Right ventricle myocardium inferior (tissue), 1 donor: ENCODE measurements at regions not wholly inside any gene's neighbourhood (a gene's known extent, or its start where the extent isn't known, plus 50 kb on each side); places are given as distances from the start of the nearest gene placed in this dataset.

Experiments
- ATAC-seq: fragments of 200-7000 bp; cut with Tn5 transposase; one replicate; pipeline ENCODE4 v1.9.1; 2020; ENCODE audit warnings: mild to moderate bottlenecking, moderate library complexity
- DNase-seq: peaks from one replicate; pipeline ENCODE4 v3.0.0; 2021; ENCODE audit errors: missing footprints
- intact Hi-C: fragments of 100-400 bp; cut with DNase I; formaldehyde crosslinking; loops from one replicate; pipeline ENCODE4 v1.11.0; 2022
- donor health status: DM: no; HTN: yes; CAD: no; lungs with severe emphysema.

DNA sequence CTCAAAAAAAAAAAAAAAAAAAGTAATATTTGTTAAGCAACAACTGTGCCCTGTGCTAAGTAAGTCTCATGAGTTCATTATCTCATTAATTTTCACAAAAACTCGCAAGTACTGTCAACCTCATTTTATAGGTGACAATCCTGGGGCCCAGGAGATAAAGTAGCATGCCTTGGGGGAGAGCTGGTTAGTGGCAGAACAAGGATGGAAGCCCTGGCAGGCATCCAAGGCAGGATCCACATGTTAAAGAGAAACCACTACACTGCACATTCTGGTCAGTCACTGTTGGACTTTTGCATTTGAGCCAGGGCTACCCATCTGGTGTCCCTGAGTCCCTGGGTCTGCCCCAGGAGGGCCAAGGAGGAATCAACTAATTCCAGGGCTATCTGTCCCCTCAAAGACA, 54.6 kb downstream of the ZFP36L2 start:
- ATAC-seq = no peak
- intact Hi-C loops = no loop called here
- DNase-seq = no peak

DNA sequence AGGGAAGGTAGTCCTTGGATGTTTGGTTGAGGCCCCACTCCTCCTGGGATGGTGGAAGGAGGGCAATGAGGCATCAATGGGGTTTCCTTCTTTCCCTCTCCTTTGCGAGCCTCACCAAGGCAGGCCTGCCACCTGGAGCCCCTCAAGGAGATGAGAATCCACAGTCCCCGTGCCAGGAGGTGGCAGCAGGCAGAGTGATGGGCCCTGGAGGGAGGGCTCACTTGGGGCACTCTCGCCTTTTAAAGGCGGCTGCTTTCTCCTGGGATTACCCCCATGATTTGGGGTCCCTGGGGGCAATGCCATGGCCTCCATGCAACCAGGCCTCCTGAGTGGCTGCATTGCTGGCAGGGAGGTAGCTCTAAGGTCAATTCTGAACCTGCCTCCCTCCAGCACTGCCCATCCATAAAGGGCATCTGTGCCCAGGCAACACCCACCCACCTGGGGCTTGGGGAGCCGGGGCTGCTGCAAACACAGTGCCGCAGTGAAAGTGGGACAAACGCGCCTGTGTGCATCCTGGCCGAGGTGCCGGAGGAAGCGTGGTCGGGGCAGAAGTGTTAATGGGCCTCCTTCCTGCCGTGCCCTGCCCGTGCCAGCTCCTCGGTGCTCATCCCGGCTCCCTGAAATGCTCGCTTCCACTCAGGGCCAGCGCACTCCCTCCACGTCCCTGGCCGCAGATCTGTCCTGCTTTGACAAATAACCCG, 55.9 kb downstream of the ZFP36L2 start:
- DNase-seq (no peak), ATAC-seq (no peak)
- intact Hi-C loops = no loop called here

DNA sequence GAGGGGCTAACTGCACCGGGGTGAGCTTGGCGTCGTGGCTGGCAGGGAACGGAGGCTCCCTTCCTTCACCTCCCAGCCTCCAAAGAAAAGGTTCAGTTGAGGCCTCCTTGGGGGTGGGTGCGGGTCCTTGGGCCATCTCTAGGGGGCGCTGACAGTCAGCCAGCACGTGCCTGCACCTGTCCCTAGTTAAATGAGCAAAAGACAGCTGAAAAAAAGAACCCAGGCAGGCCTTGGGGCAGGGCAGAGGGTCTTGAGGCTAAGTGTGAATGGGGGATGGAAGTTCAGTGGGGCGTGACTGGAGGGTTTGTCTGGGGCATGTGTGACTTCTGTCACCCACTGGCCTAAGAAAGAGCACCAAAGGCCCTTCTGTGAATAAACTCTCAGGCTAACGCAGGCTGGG, 56.4 kb downstream of the ZFP36L2 start:
- intact Hi-C loops = no loop called here
- ATAC-seq (no peak), DNase-seq (no peak)

DNA sequence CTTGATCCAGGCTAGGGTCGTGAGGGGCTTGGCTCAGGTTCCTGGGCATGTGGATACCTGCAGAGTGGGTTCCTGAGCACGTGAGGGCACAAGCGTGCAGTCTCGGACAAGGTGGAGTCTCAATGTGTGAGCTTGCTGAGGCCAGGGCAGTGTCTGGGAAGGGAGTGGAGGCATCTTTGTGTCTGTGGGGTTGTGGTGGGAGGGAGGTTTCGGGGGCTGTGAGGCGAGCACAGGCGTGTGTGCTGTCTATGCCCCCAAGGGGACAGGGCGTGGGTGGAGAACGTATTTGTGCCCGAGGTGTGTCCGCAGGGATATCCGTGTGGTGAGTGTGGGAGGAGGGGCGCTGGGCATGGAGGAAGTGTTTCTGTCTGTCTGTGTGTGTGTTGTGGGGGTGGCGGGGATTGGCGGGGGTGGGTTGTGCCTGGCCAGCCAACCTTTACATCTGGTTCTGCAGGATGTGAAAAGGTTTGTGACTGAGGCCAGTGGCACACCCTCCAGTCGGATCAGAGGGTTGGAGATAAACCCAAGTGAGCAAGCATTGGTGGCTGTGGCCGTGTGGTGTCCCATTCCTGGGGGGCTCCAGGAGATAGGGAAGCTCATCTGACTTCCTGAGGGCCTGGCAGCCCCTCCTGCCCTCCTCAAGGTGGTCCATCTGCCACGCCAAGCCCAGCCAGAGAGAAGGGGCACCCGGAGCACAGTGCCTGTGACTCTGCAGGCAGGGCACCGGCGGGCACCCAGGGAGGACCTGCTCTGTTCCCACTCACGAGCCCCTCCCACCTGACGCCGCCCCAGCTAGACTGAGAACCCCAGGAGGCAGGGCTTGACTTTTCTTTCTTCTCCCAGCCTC, 57.1 kb downstream of the ZFP36L2 start:
- no peak for DNase-seq
- peak; percentile 31 for ATAC-seq
- intact Hi-C loops = no loop called here

DNA sequence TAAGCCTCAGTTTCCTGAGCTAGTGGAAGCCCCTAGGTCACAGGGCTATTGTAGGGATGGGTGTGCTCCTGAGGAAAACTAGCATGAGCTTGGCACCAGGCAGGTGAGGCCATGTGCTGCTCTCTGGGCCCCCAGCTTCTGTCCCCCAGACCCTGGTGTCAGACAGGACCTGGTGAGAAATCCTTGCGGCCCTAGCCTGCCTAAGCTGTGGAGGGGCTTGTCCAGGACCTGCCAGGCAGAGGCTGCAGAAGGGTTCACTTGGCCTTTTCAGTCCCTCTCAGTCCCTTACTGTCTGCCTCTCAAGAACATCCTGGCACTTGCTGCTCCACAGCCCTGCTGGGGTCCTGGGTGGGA, 58.4 kb downstream of the ZFP36L2 start:
- DNase-seq (no peak), ATAC-seq (no peak)
- intact Hi-C loops = no loop called here

DNA sequence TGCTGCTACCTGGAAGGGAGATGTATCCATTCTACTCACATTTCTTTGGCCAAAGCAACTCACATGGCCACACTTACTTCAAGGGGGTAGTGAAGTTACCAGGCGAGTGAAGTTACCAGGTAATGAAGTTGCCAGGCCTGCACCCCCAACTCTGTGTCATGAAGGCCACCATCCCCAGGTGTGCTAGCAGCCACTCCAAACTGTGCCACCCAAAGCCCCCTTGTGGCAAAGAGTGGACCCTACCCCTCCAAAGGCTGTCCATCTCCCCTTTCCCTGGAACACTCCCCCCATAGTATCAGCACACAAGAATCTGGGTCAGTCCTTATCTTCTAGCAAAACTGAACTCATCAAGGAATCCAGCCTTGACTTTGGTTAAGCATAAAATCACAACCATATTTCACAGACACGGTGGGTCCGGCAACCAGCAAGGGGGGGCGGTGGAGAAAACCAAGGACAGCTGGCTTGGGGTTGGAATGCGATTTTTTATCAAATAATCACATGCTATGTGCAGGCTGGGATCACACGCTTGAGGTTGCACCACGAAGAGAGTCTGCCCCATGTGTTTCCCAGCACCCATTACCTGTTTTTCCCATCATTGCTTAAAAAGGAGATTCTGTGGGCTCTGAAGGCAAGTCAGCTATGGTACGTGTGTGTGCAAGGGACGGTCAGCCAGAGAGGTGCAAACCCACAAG, 60.9 kb downstream of the ZFP36L2 start:
- intact Hi-C loops = no loop called here
- DNase-seq (no peak), ATAC-seq (no peak)

DNA sequence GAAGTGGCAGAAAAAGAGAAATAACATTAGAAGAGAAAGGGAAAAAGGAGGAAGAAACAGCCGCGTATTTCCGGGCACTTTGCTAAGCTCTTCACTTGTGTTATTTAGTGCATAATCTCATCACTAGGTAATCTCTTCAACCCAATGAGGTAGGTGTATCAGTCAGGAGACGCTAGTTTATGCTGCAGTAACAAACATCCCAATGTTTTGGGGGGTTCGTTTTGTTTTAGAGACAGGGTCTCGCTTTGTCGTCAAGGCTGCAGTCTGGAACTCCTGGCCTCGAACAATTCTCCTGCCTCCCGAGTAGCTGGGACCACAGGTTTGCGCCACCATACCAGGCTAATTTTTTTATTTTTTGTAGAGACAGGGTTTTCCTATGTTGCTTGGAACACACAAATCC, 61.7 kb downstream of the ZFP36L2 start:
- no peak for DNase-seq
- no peak for ATAC-seq
- intact Hi-C loops = no loop called here

DNA sequence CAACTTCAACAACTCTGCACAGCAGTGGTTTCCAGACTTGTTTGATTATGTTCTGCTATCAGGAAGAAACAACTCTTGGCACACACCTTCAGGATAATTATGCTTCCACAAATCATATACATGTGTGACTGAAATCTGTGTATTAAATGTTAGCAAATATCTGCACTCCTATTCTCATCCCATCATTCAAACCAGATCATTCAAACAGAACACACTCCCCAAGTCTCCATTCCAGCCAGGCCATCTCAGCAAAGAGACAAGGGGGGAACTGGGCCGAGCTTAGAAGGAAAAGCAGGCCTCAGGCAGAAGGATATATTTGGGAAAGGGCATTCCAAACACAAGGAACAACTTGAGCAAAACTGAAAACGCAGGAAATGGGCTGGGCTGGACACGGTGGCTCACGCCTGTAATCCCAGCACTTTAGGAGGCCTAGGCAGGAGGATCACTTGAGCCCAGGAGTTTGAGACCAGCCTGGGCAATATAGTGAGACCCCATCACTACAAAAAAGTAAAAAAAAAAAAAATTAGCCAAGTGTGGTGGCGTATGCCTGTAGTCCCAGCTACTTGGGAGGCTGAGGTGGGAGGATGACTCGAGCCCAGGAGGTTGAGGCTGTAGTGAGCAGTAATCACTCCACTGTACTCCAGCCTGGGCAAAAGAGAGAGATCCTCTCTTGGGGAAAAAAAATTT, 62.7 kb downstream of the ZFP36L2 start:
- ATAC-seq = no peak
- intact Hi-C loops = no loop called here
- DNase-seq = no peak

DNA sequence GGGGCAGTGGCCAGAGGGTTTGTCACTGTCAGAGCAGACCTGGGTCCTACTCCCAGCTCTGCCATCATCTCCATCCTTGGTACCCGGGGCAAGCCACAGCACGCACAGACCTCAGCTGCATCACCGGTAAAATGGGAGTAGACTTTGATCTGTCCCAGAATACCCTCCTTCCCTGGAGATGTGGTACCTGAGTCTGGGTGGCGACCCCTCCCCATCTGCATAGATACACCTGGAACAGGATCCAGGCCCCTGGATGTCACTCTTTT, 64.0 kb downstream of the ZFP36L2 start:
- intact Hi-C loops = no loop called here
- DNase-seq (no peak), ATAC-seq (no peak)

DNA sequence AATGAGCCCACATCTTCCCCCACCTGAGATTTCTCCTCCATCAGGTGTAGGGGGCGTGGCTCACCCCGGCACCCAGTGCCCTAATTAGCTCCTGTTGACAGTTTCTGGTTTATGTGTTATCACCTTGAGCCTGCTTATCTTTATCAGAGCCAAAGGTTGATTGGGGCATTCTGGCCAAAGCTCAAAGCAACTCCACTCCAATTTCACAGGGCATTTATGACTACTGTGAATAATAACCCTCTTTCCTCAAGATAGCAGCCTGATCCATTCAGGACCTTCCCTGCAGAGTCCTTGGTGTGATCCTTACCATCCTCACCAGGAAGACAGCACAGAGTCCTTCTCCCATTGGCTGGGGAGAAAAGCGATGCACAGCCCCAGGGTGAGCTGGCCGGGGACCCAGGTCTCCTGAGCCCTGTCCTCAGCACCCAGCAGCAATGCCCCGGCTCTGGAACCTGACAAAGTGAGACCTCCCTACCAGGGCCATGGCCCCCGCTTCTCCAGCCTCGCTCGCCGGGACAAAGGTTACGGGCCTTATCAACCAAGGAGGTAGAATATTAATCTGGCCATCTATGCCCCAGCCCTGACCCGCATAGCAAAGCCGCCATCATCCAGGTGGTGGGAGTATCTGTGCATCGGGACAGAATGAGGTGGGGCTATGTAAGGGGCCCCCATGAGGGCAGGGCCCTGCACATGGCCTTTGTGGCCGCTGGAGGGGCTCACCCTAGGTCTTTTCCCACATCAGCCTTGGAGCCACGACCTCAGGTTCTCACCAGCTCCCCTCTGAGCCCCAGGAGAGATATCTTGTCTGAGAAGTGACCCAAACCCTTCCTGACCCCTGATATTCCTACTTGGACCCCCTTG, 64.5 kb downstream of the ZFP36L2 start:
- no peak for DNase-seq
- intact Hi-C loops = no loop called here
- ATAC-seq = no peak

DNA sequence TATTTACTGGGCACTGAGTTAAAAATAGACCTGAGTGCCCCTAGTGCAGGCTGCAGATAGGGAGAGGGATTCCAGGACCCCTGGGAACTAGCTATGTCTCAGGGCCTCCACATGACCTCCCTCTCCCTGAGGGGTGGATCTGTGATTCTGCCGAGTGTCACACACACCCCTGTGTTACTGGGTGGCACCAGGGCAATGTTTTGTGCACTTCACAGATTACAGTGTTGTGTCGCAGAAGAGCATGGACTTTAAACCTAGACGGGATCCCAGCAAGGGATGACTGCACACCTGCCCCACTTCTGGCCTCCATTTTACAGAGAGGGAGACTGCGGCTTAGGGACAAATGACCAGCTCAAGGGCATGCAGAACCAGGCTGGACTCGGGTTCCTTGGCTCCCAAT, 65.6 kb downstream of the ZFP36L2 start:
- ATAC-seq (no peak), DNase-seq (no peak)
- intact Hi-C loops = no loop called here

DNA sequence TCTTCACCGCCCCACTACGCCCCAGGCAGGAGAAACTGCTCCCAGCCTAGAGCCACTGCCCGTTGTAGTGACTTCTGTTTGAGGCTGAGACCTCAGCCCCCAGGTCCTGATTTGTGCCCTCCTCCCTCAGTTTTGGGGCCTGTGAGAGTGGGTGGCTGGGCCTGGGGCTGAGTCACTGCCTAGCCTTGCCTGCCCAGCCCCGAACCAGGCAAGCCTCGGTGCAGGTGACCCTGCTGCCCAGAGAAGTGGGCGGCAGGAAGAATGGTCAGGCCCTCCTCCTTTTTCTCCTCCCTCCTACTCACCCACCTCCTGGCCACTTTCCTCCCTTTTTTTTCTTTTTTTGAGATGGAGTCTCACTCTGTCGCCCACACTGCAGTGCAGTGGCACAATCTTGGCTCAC, 66.6 kb downstream of the ZFP36L2 start:
- DNase-seq = no peak
- no peak for ATAC-seq
- intact Hi-C loops = loop anchor here (2.0 to 5.0 kb wide), 2 partner anchors 58 to 67 kb away; partner anchors contain the start of gene ZFP36L2

DNA sequence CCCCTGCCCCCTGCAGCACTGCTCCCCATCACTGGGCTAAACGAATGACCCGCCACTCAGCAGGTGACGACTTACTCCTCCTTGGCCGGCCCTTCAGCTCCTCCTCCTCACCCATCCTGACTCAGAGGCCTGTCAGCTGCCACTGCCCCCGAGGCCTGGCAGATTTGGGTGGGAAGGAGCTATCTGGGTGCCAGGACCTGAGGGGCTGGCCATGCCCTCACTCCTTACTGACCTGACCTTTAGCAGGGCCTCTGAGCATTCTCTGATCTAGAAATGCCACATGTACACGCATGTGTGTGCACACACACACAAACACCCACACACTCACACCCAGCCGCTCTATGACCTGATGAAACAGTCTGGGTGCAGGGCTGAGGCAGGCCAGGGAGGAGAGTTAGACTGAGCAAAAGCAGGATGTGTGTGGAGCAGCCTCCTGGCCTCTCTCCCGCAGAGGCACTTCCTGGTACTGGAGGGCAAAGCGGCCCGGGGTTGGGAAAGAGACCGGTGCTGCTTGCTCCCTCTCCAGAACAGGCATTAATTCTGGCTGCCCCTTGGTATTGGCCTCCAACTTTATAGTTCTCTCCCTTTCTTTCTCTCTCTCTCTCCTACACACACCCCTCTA, 68.0 kb downstream of the ZFP36L2 start:
- ATAC-seq (peak; percentile 50), DNase-seq (peak; percentile 87)
- intact Hi-C loops = loop anchor here (2.0 to 5.0 kb wide), 2 partner anchors 59 to 68 kb away; partner anchors contain the start of gene ZFP36L2

DNA sequence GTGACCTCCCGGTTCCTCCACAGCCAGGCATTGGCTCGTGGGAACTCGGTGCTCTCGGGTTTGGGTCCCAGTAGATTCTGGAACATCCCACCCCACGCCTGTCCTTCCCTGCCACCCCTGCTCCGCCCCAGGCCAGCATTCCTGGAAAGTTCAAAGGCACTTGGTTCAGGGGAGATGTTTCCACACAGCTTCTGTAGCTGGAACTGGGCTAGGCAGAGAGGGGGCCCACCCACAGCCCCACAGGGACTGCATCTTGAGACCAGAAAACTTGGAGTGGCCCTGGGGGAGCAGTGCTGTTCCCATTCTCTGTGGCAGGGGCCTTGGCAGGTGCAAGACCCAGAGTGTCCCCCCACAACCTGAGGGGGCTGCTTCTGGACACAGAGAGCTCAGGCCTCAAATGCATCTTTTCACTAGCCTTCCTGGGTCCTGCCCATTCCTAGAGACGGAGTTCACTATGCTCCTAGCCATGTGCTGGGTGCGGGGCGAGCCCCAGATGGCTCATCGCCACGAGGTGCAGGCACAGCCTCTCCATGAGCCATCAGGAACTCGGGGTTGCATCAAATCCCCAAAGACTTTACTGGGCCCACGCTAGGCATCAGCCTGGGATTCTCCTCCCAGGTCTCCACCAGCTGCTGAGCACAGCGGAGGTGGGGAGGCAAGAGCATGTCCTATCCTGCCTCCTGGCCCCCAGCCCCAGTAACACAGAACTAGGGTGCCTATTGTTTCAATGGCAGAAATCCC, 68.7 kb downstream of the ZFP36L2 start:
- no peak for ATAC-seq
- no peak for DNase-seq
- intact Hi-C loops = loop anchor here (2.0 to 5.0 kb wide), 2 partner anchors 60 to 69 kb away; partner anchors contain the start of gene ZFP36L2

DNA sequence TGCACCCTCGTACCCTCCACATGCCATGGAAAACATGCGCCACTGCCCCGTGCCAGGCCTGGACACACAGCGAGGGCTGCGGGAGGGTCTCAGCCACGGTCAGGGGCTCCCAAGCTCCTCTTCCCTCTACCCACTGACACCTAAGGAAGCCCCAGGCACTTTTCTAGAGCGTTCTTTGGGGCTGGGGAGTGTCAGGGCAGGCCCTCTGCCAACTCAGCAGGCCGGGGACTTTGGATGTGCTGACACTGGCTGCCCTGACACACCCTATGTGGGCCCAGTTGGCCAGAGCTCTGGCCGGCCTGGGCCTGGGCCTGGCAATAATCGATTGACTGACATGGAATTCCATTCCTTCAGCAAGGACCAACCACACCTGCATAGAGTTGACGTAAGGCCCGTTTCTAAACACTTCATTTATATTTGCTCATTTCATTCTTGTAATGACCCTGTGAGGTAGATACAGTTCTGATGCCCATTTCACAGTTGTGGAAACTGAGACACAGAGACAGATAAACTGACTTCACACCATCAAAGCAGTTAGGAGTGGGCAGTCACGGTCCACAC, 70.5 kb downstream of the ZFP36L2 start:
- intact Hi-C loops = loop anchor here (5.0 kb wide), 1 partner anchor 61 kb away; no protein-coding TSS in a partner anchor
- DNase-seq (no peak), ATAC-seq (no peak)

DNA sequence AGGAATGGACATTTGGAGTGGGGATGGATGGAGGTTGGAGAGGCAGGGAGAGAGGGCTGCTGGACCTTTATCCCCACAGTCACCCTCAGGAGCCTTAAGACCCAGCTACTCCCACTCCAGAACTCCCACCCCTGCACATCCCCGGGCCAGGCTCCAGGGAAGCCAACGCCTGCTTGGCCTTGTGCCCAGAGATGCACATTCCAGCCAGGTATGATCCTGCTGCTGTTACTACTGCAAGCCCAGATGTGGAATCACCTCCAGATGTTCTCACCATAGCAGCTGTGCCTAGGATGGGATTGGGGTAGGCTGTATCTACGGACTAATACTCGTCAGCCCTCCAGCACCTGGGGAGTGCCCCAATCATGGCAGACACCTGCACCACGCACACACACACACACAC, 71.7 kb downstream of the ZFP36L2 start:
- DNase-seq (no peak), ATAC-seq (no peak)
- intact Hi-C loops = loop anchor here (5.0 kb wide), 1 partner anchor 63 kb away; no protein-coding TSS in a partner anchor
